PC-3 (cell line): ENCODE measurements at regions not wholly inside any gene's neighbourhood (a gene's known extent, or its start where the extent isn't known, plus 50 kb on each side); places are given as distances from the start of the nearest gene placed in this dataset.

Experiments
- CTCF ChIP-seq: fragments of 300-600 bp; sonication (generic); conservative IDR thresholded peaks from 2 replicates; pipeline ENCODE4 v1.5.1; 2017; ENCODE audit warnings: antibody characterized with exemption, low read depth, mild to moderate bottlenecking, low read length
- EZH2 ChIP-seq: fragments of 300-600 bp; sonication (generic); IDR thresholded peaks from one replicate; pipeline ENCODE4 v1.6.1; 2017; ENCODE audit warnings: antibody characterized with exemption, mild to moderate bottlenecking, low read length; ENCODE audit not compliant: unreplicated experiment

DNA sequence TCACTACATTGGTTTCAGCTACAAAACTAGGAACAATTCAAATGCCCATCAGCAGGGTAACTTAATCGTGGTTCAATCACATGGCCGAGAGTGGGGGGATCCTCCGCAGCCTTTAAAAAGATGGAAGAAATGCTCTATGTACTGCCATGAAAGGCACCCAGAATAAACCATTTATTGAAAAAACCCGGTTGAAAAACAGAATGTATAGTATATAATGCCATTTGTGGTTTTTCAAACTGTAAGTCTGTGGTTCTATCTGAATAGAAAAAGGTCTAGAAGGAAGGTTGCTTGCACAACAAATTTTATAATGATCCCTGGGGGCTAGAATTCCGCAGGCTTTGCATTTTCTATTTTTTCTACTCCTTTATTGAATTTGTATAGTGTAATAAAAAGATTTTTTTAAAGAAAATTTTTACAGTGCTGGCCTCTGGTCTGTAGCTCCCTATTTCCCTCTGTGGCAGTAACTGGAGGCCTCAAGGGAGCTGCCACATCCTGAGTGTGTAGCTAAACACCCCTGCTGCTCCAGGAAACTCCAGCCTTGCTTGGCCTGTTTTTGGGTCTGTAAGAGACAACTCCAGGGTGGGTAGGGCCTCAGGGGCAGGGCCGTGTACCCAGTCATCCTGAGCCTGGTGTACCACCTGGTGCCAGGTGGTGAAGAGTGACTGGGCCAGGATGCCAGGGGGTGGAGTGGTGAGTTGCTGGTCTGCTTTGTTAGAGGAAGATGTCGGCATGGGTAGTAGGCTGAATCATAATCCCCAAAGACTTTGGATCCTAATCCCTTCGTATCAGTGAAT lies 51.5 kb upstream of the EPS8L3 start:
- TF ChIP-seq CTCF (no peak), EZH2 (no peak)
